Activated CD8-positive, alpha-beta T cell treated with anti-CD3 and anti-CD28 coated beads for 36 hours (primary cell): ENCODE measurements at regions not wholly inside any gene's neighbourhood (a gene's known extent, or its start where the extent isn't known, plus 50 kb on each side); places are given as distances from the start of the nearest gene placed in this dataset.
"Not testable (repeated sequence)": the region's sequence is repeated elsewhere in the genome, so short reads cannot be mapped to it uniquely, and the experiment has no call there.

ENCODE experiments used
- ATAC-seq: fragments of 200-7000 bp; cut with Tn5 transposase; one replicate; pipeline ENCODE4 v1.10.0; 2021; ENCODE audit warnings: mild to moderate bottlenecking, moderate library complexity
- CTCF ChIA-PET: fragments of 350-600 bp; sonication (Branson Sonifier 250); formaldehyde crosslinking; loops from one replicate; lab custom pipeline; 2021; ENCODE audit warnings: antibody characterized with exemption; lab: Charles Lee
- POLR2A ChIA-PET: fragments of 350-600 bp; sonication (Branson Sonifier 250); formaldehyde crosslinking; loops from one replicate; lab custom pipeline; 2021; ENCODE audit warnings: antibody characterized with exemption; lab: Charles Lee
- DNase-seq: peaks from one replicate; pipeline ENCODE4 v3.0.0-alpha.2; 2020
- H3K27ac Mint-ChIP-seq: one replicate; pipeline ENCODE4 v1.8.0; 2021; ENCODE audit warnings: mild to moderate bottlenecking, mixed read lengths
- H3K27me3 Mint-ChIP-seq: one replicate; pipeline ENCODE4 v1.8.0; 2021; ENCODE audit warnings: mixed read lengths
- H3K36me3 Mint-ChIP-seq: one replicate; pipeline ENCODE4 v1.8.0; 2021; ENCODE audit warnings: low read depth, mixed read lengths
- H3K4me1 Mint-ChIP-seq: one replicate; pipeline ENCODE4 v1.8.0; 2021; ENCODE audit warnings: low read depth, mixed read lengths
- H3K4me3 Mint-ChIP-seq: one replicate; pipeline ENCODE4 v1.8.0; 2021; ENCODE audit warnings: mild to moderate bottlenecking, moderate library complexity, mixed read lengths
- H3K9me3 Mint-ChIP-seq: one replicate; pipeline ENCODE4 v1.8.0; 2021; ENCODE audit warnings: mixed read lengths
- CTCF ChIP-seq: fragments of 200-600 bp; IDR thresholded peaks from one replicate; pipeline ENCODE4 v1.8.0; 2022; ENCODE audit warnings: antibody characterized with exemption, mild to moderate bottlenecking
- intact Hi-C: fragments of 100-400 bp; cut with micrococcal nuclease; formaldehyde crosslinking; loops from one replicate; pipeline ENCODE4 v1.10.0; 2022

- intact Hi-C loops: no loop called here
- POLR2A ChIA-PET: no interaction called here
- Mint-ChIP-seq H3K27me3 (no peaks in the 10 kb centered on the region), H3K4me1 (no peaks in the 10 kb centered on the region), H3K4me3 (no peak overlapping the region), H3K36me3 (no peaks in the 10 kb centered on the region), H3K27ac (no peak overlapping the region), H3K9me3 (no peaks in the 10 kb centered on the region)
- DNase-seq: no peak
- CTCF ChIA-PET: no interaction called here
- ATAC-seq: no peak
- TF ChIP-seq CTCF: no peak
These were observed 470.7 kb downstream of the ZNF536 start for GRCh38 chr19:30842926-30843325.

DNA sequence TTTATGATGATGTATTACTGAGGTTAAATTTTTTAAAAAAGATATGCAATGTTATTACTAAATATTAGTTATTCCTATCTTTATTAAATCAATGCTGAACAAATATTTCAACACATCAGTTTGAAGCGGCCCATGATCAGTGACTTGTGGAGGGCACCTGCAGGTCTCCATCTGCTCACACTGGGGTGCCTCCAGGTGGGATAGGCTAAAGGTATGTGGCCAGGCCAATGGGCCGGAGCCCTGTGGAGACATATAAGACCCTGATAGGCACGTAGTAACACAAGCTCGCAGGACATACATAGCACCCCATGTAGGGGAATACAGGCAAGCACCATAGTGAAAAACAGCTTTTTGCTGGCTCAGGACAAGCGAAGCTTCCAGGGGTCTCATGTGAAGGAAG is 469.8 kb downstream of the ZNF536 start:
- intact Hi-C loops: no loop called here
- POLR2A ChIA-PET: no interaction called here
- Mint-ChIP-seq H3K27me3 (peaks cover 2% of the 10 kb centered on the region), H3K36me3 (no peaks in the 10 kb centered on the region), H3K4me3 (no peak overlapping the region), H3K9me3 (no peaks in the 10 kb centered on the region), H3K27ac (no peak overlapping the region), H3K4me1 (no peaks in the 10 kb centered on the region)
- TF ChIP-seq CTCF: no peak
- ATAC-seq (no peak), DNase-seq (no peak)
- CTCF ChIA-PET: no interaction called here

DNA sequence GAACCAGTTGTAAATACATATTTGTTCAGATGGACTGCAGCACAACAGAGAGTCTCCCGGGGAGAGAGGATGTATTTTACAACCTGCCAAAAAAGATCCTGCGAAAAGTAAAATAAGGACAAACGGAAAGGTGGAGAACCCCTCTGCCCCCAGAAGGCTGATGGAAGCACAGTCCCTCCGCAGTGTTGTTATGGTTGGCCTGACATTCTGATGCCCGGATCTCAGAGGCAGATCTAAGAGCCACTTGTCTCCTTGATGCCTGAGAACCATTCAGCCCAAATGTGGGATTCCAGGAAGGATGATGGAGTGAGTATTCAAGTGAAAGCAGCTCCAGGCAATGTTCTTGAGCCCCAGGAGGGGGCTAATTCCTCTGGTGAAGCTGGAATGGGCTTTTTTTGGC is 458.7 kb downstream of the ZNF536 start:
- ATAC-seq (no peak), DNase-seq (no peak)
- no peaks in the 10 kb centered on the region for H3K4me1 Mint-ChIP-seq
- H3K36me3 Mint-ChIP-seq: no peaks in the 10 kb centered on the region
- POLR2A ChIA-PET: no interaction called here
- peaks cover 3% of the 10 kb centered on the region for H3K9me3 Mint-ChIP-seq
- intact Hi-C loops: no loop called here
- no peak overlapping the region for H3K27ac Mint-ChIP-seq
- no peak overlapping the region for H3K4me3 Mint-ChIP-seq
- H3K27me3 Mint-ChIP-seq: peaks cover 2% of the 10 kb centered on the region
- CTCF ChIA-PET: no interaction called here
- no peak for TF ChIP-seq CTCF

DNA sequence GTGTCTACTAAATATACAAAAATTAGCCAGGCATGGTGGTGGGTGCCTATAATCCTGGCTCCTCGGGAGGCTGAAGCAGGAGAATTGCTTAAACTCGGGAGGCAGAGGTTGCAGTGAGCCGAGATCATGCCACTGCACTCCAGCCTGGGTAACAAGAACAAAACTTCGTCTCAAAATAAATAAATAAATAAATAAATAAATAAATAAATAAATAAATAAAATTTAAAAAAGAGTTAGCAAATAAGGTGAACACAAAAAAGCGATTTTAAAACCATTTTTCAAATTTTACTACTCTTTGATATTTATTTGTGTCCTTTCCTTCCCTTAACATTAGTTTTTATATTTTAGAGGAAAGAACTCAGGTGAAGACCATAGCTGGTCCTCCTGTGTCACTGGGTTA is 453.3 kb downstream of the ZNF536 start:
- H3K27ac Mint-ChIP-seq, ATAC-seq, H3K9me3 Mint-ChIP-seq, H3K36me3 Mint-ChIP-seq, DNase-seq, H3K27me3 Mint-ChIP-seq, CTCF ChIA-PET, intact Hi-C loops, H3K4me1 Mint-ChIP-seq, POLR2A ChIA-PET, H3K4me3 Mint-ChIP-seq: not testable (repeated sequence)

GRCh38 chr19:30824809-30825208 is 452.6 kb downstream of the ZNF536 start:
- ChIA-PET POLR2A (no interaction called here), CTCF (no interaction called here)
- Mint-ChIP-seq H3K4me3 (no peak overlapping the region), H3K4me1 (no peaks in the 10 kb centered on the region), H3K36me3 (no peaks in the 10 kb centered on the region), H3K27ac (no peak overlapping the region), H3K9me3 (peaks cover 1% of the 10 kb centered on the region), H3K27me3 (no peaks in the 10 kb centered on the region)
- no peak for ATAC-seq
- intact Hi-C loops: no loop called here
- no peak for DNase-seq
- no peak for TF ChIP-seq CTCF

DNA sequence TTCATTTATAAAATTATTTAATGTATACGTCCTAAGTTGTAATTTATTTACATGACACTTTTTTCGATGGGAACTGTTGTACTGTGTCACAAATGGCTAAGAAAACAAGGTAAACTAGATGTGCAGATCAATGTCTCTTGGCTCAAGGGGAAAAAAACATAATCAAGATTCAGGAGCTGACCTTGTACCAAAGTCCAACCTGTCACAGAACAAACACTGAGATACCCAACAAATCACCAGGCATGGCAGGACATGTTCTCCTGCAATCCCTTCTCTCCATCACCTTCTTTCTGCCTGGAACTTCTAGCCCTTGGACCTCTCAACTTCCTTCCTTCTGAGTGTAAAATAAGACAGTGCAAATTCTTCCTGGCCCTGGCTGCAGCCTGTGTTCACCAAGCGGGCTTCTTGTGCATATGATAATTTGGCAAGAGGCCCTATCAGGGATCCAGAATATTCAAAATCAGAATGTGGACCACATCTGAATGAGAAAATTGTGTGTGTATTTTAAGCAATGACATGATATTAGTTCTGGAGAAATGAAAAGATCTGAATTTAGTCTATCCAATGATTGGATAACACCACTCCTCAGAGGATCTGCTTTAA is 445.9 kb downstream of the ZNF536 start:
- Mint-ChIP-seq H3K36me3 (no peaks in the 10 kb centered on the region), H3K27me3 (peaks cover 2% of the 10 kb centered on the region), H3K4me3 (no peak overlapping the region), H3K9me3 (peaks cover 2% of the 10 kb centered on the region), H3K4me1 (no peaks in the 10 kb centered on the region), H3K27ac (no peak overlapping the region)
- ATAC-seq (no peak), DNase-seq (no peak)
- intact Hi-C loops: no loop called here
- TF ChIP-seq CTCF: no peak
- ChIA-PET POLR2A (no interaction called here), CTCF (no interaction called here)
